HT1080 (cell line): ENCODE measurements at regions not wholly inside any gene's neighbourhood (a gene's known extent, or its start where the extent isn't known, plus 50 kb on each side); places are given as distances from the start of the nearest gene placed in this dataset.
A peak's percentile ranks its signal among the peaks of the same experiment; 100 is the strongest.

Experiments
- DNase-seq: peaks from one replicate; pipeline ENCODE4 v3.0.0-alpha.2; 2015; ENCODE audit warnings: low read depth

DNA sequence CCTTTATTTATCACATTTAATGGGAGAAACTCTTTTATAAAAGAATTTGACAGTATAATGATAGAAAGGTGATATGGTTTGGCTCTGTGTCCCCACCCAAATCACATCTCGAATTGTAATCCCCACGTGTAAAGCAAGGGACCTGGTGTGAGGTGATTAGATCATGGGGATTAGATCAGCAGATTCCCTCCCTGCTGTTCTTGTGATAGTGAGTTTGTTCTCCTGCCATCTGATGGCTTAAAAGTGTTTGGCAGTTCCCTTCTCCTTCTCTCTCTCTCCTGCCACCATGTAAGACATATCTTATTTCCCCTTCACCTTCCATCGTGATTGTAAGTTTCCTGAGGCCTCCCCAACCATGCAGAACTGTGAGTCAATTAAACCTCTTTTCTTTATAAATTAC lies 1110.3 kb downstream of the FLRT2 start:
- no peak for DNase-seq

DNA sequence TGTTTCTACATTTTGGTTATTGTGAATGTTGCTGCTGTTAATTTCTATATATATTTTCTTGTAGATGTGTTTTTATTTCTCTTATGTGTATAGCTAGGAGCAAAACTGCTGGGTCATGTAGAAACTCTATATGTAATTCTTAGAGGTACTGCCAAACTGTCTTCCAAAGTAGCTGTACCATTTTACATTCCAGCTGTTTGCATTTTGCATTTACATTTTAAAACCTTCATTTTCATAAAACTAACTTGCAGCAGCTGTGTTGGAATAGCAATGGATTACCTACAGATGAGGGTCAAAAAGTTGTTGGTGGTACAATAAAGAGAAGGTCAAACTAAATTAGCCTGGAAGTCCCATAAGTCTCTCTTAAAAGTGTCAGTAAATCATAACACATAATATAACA lies 1109.7 kb downstream of the FLRT2 start:
- no peak for DNase-seq

DNA sequence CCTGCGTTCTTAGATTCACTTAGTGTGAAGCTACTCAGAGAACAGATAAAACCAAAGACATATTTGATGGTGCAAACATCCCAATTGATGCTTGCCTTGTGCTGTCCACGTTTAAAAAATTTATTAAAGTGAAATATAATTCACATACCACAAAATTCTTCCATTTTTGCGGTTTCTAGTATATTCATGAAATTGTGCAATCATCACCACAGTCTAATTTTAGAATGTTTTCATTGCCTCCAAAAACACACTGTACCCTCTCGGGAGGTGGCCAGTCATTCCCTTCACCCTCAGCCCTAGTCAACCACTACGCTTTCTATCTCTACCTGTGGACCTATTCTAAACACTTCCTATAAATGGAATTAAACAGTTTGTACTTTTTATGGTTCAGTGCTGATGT lies 1109.2 kb downstream of the FLRT2 start:
- DNase-seq: no peak

DNA sequence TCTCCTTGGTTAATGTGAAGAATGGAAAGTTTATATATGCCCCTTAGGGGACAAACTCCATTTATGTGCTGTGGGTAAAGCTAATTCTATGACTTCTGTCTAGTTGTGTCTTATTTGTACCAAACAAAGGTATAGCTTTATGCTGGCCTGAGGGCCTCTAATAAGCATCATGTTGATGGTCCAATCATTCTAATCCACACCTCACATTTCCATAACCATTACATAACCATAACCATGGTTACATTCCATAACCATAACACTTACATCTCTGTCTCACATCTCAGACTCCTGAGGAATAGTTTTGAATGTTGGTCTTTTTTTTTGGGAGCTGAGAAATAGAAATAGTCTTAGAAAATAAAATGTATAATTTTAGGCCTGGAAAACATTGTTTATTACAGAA lies 1097.1 kb downstream of the FLRT2 start:
- DNase-seq: no peak

GRCh38 chr14:86626530-86626929 lies 1096.6 kb downstream of the FLRT2 start:
- no peak for DNase-seq

DNA sequence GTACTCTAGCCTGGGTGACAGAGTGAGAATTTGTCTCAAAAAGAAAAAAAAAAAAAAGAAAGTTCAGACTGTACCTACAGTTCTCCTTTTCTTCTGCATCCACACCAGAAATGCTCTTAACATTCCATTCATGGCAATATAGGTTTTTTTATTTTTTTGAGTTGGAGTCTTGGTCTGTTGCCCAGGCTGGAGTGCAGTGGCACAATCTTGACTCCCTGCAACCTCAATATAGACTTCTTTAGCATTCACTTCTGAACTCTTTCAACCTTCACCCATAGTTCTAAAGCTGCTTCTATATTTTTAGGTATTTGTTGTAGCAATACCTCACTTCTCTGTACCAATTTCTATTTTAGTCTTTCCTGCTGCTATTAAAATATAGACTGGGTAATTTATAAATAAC lies 1095.7 kb downstream of the FLRT2 start:
- DNase-seq: no peak

GRCh38 chr14:86619726-86620125 lies 1089.8 kb downstream of the FLRT2 start:
- no peak for DNase-seq

- no peak for DNase-seq
Observed at GRCh38 chr14:86613786-86614185, 1083.8 kb downstream of the FLRT2 start.

GRCh38 chr14:86613126-86613525 lies 1083.2 kb downstream of the FLRT2 start:
- no peak for DNase-seq

DNA sequence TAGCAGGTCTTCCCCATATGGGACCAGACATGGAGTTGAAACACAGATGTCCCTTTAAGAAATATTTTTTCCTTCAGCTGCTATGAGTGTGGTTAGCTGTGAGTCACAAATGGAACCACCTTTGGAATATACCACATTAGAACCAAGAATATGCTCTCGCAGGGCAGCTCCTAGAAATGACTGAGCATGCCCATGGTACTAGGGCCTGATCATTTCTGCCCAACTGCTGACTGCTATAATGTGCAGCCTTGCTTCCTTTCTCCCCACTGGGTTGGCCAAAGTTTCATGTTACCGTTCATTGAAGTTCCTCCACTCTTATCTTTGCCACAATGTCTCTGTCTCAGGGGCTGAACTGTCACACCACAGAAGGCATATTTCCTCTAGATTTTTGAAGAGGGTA lies 1074.6 kb downstream of the FLRT2 start:
- DNase-seq: peak; percentile 60

DNA sequence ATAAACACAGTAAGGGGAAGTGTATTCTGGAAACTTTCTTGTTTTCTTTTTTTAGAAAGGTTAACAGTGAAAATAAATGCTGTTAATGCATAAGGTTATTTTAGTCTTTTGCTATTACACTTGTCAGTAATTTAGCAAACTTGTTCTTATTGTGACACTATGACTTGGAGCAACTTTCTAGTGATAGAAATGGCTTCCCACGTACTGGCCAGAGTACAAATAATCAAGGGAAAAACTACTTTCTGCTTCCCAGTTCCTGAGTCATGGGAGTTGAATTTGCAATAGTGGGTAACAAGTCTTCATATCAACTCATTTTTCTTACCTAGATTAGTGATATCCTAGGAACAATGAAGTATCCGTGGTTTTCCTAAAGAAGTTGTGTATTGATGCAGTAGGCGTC lies 1072.3 kb downstream of the FLRT2 start:
- no peak for DNase-seq

DNA sequence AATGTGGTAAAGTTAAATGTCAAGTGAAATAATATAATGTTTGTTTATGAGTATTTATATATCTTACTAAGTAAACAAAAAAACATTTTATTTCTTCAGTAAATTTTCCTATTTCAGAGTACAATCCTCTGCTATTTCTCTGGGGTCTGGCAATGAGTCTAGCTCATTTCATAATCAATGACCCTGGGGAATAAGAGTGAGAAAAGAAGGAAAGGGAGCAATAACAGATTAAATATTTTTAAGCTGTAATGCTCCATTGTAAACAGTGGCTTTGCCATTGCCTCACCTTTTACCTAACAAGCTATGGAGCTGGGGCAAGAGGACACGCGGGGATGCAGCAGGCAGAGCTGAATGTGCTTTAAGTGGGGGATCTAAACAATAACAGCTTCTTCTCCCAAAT lies 1071.9 kb downstream of the FLRT2 start:
- DNase-seq: no peak

GRCh38 chr14:86597279-86597678 lies 1067.3 kb downstream of the FLRT2 start:
- no peak for DNase-seq

- no peak for DNase-seq
Observed at GRCh38 chr14:86596024-86596423, 1066.1 kb downstream of the FLRT2 start.

GRCh38 chr14:86575141-86575540 lies 1045.2 kb downstream of the FLRT2 start:
- DNase-seq: no peak

- DNase-seq: no peak
Observed at GRCh38 chr14:86574778-86575129, 1044.8 kb downstream of the FLRT2 start.

DNA sequence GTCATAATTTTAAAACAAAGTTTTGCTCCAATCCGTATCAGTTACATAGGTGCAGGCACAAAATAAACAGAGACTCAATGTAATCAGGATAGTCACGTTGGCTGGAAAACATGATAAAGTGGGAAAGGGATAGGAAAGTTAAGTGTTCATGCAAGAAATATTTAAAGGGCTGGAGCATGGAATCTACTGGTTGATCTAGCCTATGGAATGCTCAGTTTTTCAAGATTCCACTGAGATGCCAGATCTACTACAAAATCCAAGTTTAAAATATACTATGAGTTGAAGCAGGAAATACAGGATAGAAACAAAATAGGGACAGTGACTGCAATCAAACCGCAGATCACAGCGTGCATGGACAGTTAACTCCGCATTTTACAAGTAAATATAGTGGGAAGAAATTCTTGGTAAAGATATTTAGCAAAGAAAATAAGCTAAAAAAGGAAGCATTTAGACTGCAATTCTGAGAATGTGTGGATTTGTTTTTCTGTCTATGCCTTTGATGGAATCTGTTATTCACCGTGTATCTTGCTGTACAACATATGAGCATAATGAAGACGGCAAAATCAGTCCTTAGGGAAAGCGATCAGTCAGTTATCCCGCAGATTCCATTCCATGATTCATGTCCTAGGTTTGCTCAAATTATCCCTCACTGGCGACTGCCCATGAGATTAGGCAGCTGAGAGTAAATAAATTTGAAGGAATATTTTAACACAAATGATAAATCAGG lies 1044.3 kb downstream of the FLRT2 start:
- peak; percentile 70 for DNase-seq

DNA sequence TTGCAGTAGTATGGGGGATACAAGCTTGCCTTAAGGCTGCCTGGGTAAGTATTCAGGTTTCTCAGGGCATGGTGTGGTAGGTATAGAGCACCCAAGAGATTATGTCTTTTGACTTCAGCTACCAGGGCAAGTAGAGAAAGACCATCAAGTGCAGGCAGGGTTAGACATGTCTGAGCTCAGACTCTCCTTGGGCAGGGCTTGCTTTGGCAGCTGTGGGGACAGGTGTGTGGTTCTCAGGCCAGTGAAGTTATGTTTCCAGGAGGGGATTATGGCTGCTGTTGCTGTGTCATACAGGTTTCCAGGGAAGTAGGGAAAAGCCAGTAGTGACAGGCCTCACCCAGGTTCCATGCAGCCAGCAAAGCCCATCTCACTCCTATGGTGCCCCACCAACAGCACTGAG lies 1040.4 kb downstream of the FLRT2 start:
- no peak for DNase-seq

GRCh38 chr14:86543521-86543920 lies 1013.6 kb downstream of the FLRT2 start:
- no peak for DNase-seq

DNA sequence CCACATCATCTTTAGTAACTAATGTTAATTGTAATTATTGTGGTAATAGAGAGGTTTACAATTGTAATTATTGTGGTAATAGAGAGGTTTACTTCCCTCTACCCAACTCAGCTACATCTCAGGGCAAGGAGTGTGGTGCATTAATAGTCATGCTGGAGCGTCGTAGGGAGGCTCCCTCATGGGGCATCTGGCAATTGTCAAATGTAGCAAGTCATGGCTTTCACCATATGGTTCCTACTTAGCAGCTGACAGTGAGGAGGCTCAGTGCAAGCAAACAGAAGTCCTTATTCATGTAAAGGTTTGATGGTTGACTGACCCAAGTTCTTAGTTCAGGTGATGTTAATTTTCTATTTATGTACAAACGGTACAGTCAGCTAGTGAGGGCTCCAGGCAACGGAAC lies 1012.0 kb downstream of the FLRT2 start:
- DNase-seq: no peak

DNA sequence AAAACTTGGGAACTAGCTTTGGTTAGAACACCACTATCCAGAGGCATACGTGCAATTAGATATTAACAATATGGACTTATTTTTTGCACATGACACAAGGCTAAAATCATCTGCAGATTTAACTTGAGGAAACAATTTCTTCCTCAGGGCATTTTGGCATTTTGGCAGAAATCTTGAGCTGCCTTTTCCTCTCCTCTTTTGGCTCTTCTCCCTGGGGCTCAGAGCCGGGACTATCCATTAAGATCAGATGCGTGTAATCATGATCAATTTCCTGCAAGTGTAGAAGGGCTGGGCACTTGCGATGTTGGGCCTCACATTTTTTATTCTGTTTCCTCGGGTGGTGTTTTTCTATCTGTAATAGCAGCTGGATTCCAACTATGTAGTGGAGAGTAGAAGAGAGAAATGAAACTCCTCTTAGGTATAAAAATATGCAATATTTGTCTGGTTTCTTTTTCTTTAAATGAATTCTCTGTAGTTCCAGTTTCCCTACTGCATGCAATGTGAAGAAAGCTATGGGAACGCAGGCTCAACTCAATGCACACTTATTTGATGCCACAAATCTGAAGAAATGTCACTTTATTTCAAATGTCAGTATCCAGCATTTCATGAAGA lies 1010.8 kb downstream of the FLRT2 start:
- no peak for DNase-seq

GRCh38 chr14:86539361-86540070 lies 1009.6 kb downstream of the FLRT2 start:
- no peak for DNase-seq

- DNase-seq: no peak
Observed at GRCh38 chr14:86533834-86534233, 1003.9 kb downstream of the FLRT2 start.
